ENCODE measurements at regions not wholly inside any gene's neighbourhood (a gene's known extent, or its start where the extent isn't known, plus 50 kb on each side); places are given as distances from the start of the nearest gene placed in this dataset.
A peak's percentile ranks its signal among the peaks of the same experiment; 100 is the strongest.

DNA sequence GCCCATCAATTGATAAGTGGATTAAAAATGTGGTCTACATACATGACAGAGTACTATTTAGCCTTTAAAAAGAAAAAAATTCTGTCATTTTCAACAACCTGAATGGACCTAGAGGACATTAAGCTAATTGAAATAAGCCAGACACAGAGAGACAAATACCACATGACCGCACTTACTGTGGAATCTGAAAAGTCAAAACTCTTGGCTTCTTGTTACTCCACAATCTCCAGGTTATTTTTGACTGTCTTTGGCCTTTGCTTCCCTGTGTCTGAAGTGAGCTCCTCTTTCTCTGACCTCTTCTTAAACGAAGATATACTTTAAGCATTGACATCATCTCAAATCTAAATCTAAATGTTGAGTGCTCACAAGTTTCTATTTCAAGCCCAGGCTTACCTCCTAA lies 265.5 kb upstream of the ADRA1B start:
- Histone ChIP-seq H3K4me3 (ENCODE audit: low read length) (no peak overlapping the region), H3K27ac (ENCODE audit: low read length) (no peak overlapping the region), H3K36me3 (ENCODE audit: control insufficient read depth, insufficient read depth, low read length) (no peaks in the 10 kb centered on the region), H3K9me3 (replicated peaks; ENCODE audit: control insufficient read depth, low read depth, low read length) (no peaks in the 10 kb centered on the region), H3K4me1 (ENCODE audit: control insufficient read depth, insufficient read depth, low read length) (no peaks in the 10 kb centered on the region), H3K27me3 (ENCODE audit: control insufficient read depth, insufficient read depth, low read length) (peaks cover 2% of the 10 kb centered on the region)
- 91% methylated on average over 2 of the region's 2 CpGs for WGBS (ENCODE audit: insufficient coverage)
- no peak for DNase-seq

DNA sequence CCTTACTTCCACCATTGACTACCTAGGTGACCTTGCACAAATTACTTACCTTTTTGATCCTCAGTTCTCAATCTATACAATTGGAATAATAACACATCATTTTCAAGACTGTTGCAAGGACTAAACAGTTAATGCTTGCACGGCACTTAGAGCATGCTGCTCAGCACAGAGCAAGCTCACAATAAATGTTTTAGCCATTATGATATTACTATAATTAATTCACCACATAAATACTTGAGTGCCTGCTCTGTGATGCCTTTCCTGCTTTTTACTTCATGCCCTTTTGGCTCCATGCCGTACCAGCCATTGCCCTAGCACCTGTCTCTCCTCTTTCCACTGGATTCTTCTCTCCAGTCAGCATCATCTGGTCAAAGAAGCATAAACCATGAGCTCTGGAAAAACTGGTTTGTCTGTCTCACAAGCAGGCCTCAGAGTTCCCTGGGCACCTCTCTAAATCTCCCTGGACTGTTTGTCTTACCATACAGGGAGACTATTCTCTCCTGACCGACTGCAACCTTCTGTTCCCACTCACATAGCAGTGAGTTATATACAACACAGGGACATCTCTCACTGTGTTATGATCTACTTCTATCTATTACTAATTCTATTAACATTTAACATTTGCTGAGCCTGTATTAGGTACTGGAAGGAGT lies 260.4 kb upstream of the ADRA1B start:
- no peak overlapping the region for H3K4me3 ChIP-seq (ENCODE audit: low read length)
- peak; percentile 49 for DNase-seq
- H3K27me3 ChIP-seq (ENCODE audit: control insufficient read depth, insufficient read depth, low read length), result peaks cover 2% of the 10 kb centered on the region
- no peaks in the 10 kb centered on the region for H3K36me3 ChIP-seq (ENCODE audit: control insufficient read depth, insufficient read depth, low read length)
- WGBS (ENCODE audit: insufficient coverage), result 73% methylated on average over 1 of the region's 3 CpGs
- no peak overlapping the region for H3K27ac ChIP-seq (ENCODE audit: low read length)
- no peaks in the 10 kb centered on the region for H3K9me3 ChIP-seq (replicated peaks; ENCODE audit: control insufficient read depth, low read depth, low read length)
- peaks cover 16% of the 10 kb centered on the region for H3K4me1 ChIP-seq (ENCODE audit: control insufficient read depth, insufficient read depth, low read length)

DNA sequence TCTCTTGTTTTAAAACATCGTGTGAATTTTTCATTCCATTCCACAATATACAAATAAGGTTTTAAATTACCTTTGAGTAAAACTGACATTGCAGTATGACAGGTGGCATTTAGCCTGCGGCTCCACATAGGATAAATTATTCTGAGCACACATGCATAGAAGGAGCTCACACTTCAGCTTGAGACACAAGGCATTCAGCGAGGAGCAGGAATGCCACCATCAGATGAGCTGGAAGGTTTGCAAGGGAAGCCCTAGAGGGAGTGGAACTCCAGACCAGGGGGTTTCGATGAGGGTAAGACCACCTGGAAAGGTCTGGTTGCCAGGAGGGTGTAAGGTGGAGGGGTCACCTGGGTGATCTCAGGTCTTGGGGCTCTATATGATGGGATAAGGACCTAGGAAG lies 259.0 kb upstream of the ADRA1B start:
- peak; percentile 13 for DNase-seq
- H3K9me3 ChIP-seq (replicated peaks; ENCODE audit: control insufficient read depth, low read depth, low read length), result no peaks in the 10 kb centered on the region
- H3K27ac ChIP-seq (ENCODE audit: low read length), result no peak overlapping the region
- H3K4me3 ChIP-seq (ENCODE audit: low read length), result no peak overlapping the region
- H3K4me1 ChIP-seq (ENCODE audit: control insufficient read depth, insufficient read depth, low read length), result peaks cover 16% of the 10 kb centered on the region
- H3K27me3 ChIP-seq (ENCODE audit: control insufficient read depth, insufficient read depth, low read length), result peaks cover 2% of the 10 kb centered on the region
- no peaks in the 10 kb centered on the region for H3K36me3 ChIP-seq (ENCODE audit: control insufficient read depth, insufficient read depth, low read length)
- WGBS (ENCODE audit: insufficient coverage), result 76% methylated on average over 2 of the region's 4 CpGs

DNA sequence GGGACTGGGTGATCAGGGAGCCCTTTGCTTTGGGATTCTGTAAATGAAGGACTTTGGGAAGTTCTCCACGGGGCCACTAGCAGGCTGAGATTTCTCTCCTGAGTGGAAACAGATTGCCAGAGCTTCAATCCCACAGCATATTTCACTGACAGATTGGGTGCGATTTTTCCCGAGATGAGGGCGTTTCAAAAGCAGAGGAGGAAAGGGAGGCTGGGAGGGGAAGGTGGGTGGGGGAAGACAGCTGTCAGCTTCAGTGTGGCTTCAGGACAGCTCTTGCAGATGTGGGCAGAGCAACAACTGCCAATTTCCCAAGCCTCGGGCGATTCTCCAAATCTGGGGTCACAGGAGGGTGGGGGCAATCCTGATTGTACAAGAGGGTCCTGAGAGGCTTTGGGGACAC lies 258.5 kb upstream of the ADRA1B start:
- no peaks in the 10 kb centered on the region for H3K9me3 ChIP-seq (replicated peaks; ENCODE audit: control insufficient read depth, low read depth, low read length)
- H3K36me3 ChIP-seq (ENCODE audit: control insufficient read depth, insufficient read depth, low read length), result no peaks in the 10 kb centered on the region
- peak; percentile 49 for DNase-seq
- no peaks in the 10 kb centered on the region for H3K27me3 ChIP-seq (ENCODE audit: control insufficient read depth, insufficient read depth, low read length)
- H3K4me3 ChIP-seq (ENCODE audit: low read length), result no peak overlapping the region
- 49% methylated on average over 4 of the region's 6 CpGs for WGBS (ENCODE audit: insufficient coverage)
- peaks cover 16% of the 10 kb centered on the region for H3K4me1 ChIP-seq (ENCODE audit: control insufficient read depth, insufficient read depth, low read length)
- H3K27ac ChIP-seq (ENCODE audit: low read length), result no peak overlapping the region

DNA sequence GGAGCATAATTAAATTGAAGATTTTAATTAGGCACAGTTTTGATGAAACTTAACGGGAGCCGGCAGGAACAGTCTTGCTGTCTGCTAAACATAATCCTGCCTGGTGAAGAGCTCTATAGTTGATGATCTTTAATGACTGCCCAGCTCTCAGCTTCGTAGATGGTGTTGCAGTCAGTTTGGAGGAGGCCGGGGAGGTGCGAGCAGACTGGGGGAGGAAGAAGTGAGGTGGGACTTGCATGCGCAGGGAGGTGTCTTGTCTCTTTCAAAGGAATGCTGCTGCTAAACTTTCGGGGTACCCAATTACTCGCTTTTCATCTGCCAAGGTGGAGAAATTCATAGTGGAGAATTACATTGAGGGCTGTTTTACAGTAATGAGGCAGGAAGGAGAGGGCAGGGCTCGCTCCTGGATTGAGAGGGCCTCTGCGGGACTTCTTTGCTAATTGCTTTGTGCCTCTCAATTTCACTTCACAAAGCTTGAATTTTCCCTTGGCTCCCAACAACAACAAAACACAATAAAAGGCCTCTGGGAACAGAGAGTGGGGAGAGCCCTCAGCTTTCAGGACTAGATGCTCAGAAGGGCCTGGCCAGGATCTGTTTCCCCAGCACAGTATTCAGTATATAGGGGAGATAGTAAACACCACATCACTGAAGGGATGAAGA lies 257.9 kb upstream of the ADRA1B start:
- Histone ChIP-seq H3K4me3 (ENCODE audit: low read length) (no peak overlapping the region), H3K27me3 (ENCODE audit: control insufficient read depth, insufficient read depth, low read length) (no peaks in the 10 kb centered on the region), H3K4me1 (ENCODE audit: control insufficient read depth, insufficient read depth, low read length) (peaks cover 16% of the 10 kb centered on the region), H3K27ac (ENCODE audit: low read length) (no peak overlapping the region), H3K36me3 (ENCODE audit: control insufficient read depth, insufficient read depth, low read length) (no peaks in the 10 kb centered on the region), H3K9me3 (replicated peaks; ENCODE audit: control insufficient read depth, low read depth, low read length) (no peaks in the 10 kb centered on the region)
- WGBS (ENCODE audit: insufficient coverage), result 63% methylated on average over 7 of the region's 10 CpGs
- no peak for DNase-seq

DNA sequence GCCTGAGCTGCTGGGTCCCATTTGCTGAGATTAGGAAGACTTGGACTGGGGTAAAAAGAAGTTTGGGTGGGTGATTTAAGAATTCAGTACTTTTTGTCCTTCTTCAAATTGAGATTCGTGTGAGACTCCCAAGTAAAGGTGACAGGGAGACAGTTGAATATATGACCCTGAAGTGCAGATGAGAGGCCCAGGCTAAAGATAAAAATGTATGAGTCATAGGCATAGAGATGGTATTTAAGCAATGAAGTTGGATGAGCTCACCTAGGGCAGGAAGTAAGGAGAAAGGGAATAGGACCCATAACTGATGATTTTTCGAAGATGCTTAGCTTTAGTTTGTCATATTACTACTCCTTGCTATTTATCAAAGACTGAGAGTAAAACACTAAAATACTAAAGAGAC lies 255.9 kb upstream of the ADRA1B start:
- Histone ChIP-seq H3K4me1 (ENCODE audit: control insufficient read depth, insufficient read depth, low read length) (peaks cover 16% of the 10 kb centered on the region), H3K9me3 (replicated peaks; ENCODE audit: control insufficient read depth, low read depth, low read length) (no peaks in the 10 kb centered on the region), H3K27ac (ENCODE audit: low read length) (no peak overlapping the region), H3K4me3 (ENCODE audit: low read length) (no peak overlapping the region), H3K36me3 (ENCODE audit: control insufficient read depth, insufficient read depth, low read length) (no peaks in the 10 kb centered on the region), H3K27me3 (ENCODE audit: control insufficient read depth, insufficient read depth, low read length) (no peaks in the 10 kb centered on the region)
- 40% methylated on average over 1 of the region's 2 CpGs for WGBS (ENCODE audit: insufficient coverage)
- no peak for DNase-seq

DNA sequence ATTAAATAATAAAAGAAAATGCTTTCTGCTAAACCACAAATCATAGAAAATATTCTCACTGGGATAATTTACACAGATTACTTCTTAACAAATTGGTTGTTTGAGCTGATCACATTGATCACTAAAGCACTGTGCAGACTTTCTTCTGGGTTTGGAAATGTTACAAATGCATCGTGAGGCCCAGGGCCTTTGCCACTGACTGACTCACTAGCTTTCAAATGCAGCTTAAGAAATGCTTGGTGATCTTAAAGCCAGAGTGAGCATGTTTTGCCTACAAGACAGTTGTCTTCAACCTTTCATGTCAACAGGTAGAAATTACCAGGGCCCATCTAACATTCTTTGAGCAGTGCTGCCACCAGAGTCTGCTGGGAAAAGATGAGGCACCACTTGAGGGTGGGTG lies 252.3 kb upstream of the ADRA1B start:
- Histone ChIP-seq H3K4me1 (ENCODE audit: control insufficient read depth, insufficient read depth, low read length) (no peaks in the 10 kb centered on the region), H3K27me3 (ENCODE audit: control insufficient read depth, insufficient read depth, low read length) (no peaks in the 10 kb centered on the region), H3K36me3 (ENCODE audit: control insufficient read depth, insufficient read depth, low read length) (no peaks in the 10 kb centered on the region), H3K4me3 (ENCODE audit: low read length) (no peak overlapping the region), H3K27ac (ENCODE audit: low read length) (no peak overlapping the region), H3K9me3 (replicated peaks; ENCODE audit: control insufficient read depth, low read depth, low read length) (no peaks in the 10 kb centered on the region)
- no peak for DNase-seq
- 83% methylated on average over 1 of the region's 1 CpG for WGBS (ENCODE audit: insufficient coverage)

DNA sequence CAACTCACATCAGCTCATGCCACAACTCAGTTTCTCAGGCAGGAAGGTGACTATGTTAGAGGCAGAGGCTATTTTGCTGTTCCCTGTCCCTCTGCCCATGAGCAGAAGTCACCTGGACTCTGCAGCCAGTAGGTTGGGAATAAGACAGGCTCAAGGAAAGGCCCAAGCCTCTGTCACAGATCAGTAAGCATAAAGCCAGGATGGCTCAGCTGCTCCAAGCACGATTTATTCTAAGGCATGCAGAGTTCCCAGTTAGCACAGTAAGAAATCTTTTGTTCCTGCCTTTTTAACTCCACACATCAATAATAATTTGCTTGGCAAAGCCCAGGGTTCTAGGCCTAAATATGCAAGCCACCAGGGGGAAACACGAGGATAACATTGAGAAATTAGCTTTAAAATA lies 249.0 kb upstream of the ADRA1B start:
- no peaks in the 10 kb centered on the region for H3K4me1 ChIP-seq (ENCODE audit: control insufficient read depth, insufficient read depth, low read length)
- DNase-seq, result no peak
- H3K9me3 ChIP-seq (replicated peaks; ENCODE audit: control insufficient read depth, low read depth, low read length), result no peaks in the 10 kb centered on the region
- H3K4me3 ChIP-seq (ENCODE audit: low read length), result no peak overlapping the region
- WGBS (ENCODE audit: insufficient coverage), result no CpG with 5 or more reads among the region's 2 CpGs
- H3K27me3 ChIP-seq (ENCODE audit: control insufficient read depth, insufficient read depth, low read length), result no peaks in the 10 kb centered on the region
- no peaks in the 10 kb centered on the region for H3K36me3 ChIP-seq (ENCODE audit: control insufficient read depth, insufficient read depth, low read length)
- H3K27ac ChIP-seq (ENCODE audit: low read length), result no peak overlapping the region

DNA sequence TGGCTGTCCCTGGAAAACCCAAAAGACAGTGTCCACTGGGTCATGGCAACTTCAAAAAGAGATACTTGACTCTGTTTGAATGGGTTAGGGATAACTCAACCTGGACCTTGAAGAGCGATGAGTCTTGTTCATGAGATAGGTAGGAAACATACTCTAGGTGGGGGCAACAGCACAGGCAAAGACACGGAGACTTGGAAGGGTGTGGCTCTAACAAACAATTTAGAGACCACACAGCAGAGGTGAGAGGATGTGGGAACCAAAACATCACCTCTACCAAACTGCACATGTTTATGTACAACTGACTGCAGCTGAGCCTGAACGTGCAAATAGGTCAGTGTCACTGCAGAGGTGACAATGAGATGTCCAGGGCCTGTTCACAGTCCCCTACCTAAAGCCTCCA lies 247.7 kb upstream of the ADRA1B start:
- Histone ChIP-seq H3K27ac (ENCODE audit: low read length) (no peak overlapping the region), H3K4me3 (ENCODE audit: low read length) (no peak overlapping the region), H3K36me3 (ENCODE audit: control insufficient read depth, insufficient read depth, low read length) (no peaks in the 10 kb centered on the region), H3K4me1 (ENCODE audit: control insufficient read depth, insufficient read depth, low read length) (no peaks in the 10 kb centered on the region), H3K9me3 (replicated peaks; ENCODE audit: control insufficient read depth, low read depth, low read length) (no peaks in the 10 kb centered on the region), H3K27me3 (ENCODE audit: control insufficient read depth, insufficient read depth, low read length) (no peaks in the 10 kb centered on the region)
- WGBS (ENCODE audit: insufficient coverage), result 63% methylated on average over 2 of the region's 3 CpGs
- DNase-seq, result no peak

DNA sequence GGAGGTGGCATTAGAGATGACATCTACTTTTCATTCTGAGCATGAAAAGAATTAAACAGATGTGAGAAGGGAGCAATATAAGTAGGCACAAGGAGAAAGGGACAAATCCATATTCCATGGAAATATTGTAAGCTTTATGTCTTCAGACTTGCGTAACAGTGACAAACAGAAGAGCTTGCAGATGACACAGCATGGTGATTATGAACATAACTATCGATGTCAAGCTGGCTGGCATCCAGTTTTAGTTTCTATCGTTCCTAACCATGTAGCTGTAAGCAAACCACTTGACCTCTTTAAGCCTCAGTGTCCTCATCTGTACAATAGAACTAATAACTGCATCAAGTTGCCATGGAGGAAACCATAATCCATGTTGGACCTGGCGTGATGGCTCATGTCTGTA lies 246.7 kb upstream of the ADRA1B start:
- Histone ChIP-seq H3K4me3 (ENCODE audit: low read length) (no peak overlapping the region), H3K27ac (ENCODE audit: low read length) (no peak overlapping the region), H3K27me3 (ENCODE audit: control insufficient read depth, insufficient read depth, low read length) (no peaks in the 10 kb centered on the region), H3K4me1 (ENCODE audit: control insufficient read depth, insufficient read depth, low read length) (no peaks in the 10 kb centered on the region), H3K36me3 (ENCODE audit: control insufficient read depth, insufficient read depth, low read length) (no peaks in the 10 kb centered on the region), H3K9me3 (replicated peaks; ENCODE audit: control insufficient read depth, low read depth, low read length) (no peaks in the 10 kb centered on the region)
- 100% methylated on average over 3 of the region's 4 CpGs for WGBS (ENCODE audit: insufficient coverage)
- DNase-seq, result no peak

DNA sequence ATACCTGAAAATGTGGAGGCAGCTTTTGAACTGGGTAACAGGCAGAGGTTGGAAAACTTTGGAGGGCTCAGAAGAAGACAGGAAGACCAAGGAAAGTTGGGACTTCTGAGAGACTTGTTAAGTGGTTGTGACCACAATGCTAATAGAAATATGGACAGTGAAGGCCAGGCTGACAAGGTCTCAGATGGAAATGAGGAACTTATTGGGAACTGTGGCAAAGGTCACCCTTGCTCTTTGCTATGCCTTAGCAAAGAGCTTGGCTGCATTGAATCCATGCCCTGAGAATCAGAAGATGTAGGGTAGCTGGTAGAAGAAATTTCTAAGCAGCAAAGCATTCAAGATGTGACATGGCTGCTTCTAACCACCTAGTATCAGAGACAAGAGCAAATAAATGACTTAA lies 244.4 kb upstream of the ADRA1B start:
- H3K27me3 ChIP-seq (ENCODE audit: control insufficient read depth, insufficient read depth, low read length), result no peaks in the 10 kb centered on the region
- no peak overlapping the region for H3K4me3 ChIP-seq (ENCODE audit: low read length)
- H3K36me3 ChIP-seq (ENCODE audit: control insufficient read depth, insufficient read depth, low read length), result no peaks in the 10 kb centered on the region
- no peaks in the 10 kb centered on the region for H3K4me1 ChIP-seq (ENCODE audit: control insufficient read depth, insufficient read depth, low read length)
- DNase-seq, result no peak
- H3K27ac ChIP-seq (ENCODE audit: low read length), result no peak overlapping the region
- H3K9me3 ChIP-seq (replicated peaks; ENCODE audit: control insufficient read depth, low read depth, low read length), result no peaks in the 10 kb centered on the region

Data from muscle of leg (tissue), 3 donors.